GM08714 (cell line): ENCODE measurements at regions not wholly inside any gene's neighbourhood (a gene's known extent, or its start where the extent isn't known, plus 50 kb on each side); places are given as distances from the start of the nearest gene placed in this dataset.
"Not testable (repeated sequence)": the region's sequence is repeated elsewhere in the genome, so short reads cannot be mapped to it uniquely, and the experiment has no call there.

Experiments used
- H3K4me3 ChIP-seq: fragments of 200-500 bp; sonication (Bioruptor generic); 2 replicates; pipeline ENCODE4 v1.5.1; 2014; ENCODE audit warnings: mild to moderate bottlenecking, low read length, inconsistent platforms
- ZNF274 ChIP-seq: IDR thresholded peaks from 2 replicates; pipeline ENCODE4 v1.6.1; 2012; ENCODE audit warnings: mild to moderate bottlenecking, low read depth, low read length

- TF ChIP-seq ZNF274, result no peak
- H3K4me3 ChIP-seq, result no peak overlapping the region
Measured at GRCh38 chr16:72596373-72596772, 424.4 kb upstream of the PMFBP1 start.

- TF ChIP-seq ZNF274, result no peak
- no peak overlapping the region for H3K4me3 ChIP-seq
Measured at GRCh38 chr16:72590151-72590937, 418.4 kb upstream of the PMFBP1 start.

DNA sequence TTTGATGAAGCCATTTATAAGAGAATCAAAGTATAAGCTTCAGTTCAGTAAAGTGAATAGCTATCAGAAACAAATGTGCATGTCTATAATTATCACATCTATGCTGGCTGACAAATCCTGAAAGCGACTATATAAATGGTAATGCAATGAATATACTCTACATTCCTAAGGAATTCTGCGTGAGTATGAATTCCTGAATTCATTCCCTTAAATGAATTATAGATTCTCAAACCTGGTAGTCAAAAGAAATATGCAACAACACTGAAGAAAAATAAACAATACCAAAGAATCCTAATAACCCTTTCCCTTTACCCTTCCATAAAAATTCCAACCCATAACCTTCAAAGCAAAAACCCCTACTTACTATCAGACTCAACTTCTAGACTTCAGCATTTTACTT lies 416.6 kb upstream of the PMFBP1 start:
- no peak for TF ChIP-seq ZNF274

DNA sequence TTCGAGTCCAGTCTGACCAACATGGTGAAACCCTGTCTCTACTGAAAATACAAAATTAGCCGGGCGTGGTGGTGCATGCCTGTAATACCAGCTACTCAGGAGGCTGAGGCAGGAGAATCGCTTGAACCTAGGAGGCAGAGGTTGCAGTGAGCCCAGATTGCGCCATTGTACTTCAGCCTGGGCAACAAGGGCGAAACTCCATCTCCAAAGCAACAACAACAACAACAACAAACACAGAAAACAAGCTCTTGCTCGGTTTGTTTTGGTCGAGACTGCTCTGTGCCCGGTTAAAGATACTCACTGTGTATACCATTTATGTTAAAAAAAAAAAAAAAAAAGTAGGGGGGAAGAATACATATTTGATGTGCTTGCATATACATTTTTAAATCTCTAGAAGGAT lies 406.1 kb upstream of the PMFBP1 start:
- not testable (repeated sequence) for H3K4me3 ChIP-seq

More for the DNA sequence above, 416.6 kb upstream of the PMFBP1 start:
- H3K4me3 ChIP-seq, result no peak overlapping the region

- no peak for TF ChIP-seq ZNF274
- no peak overlapping the region for H3K4me3 ChIP-seq
Measured at GRCh38 chr16:72576189-72576588, 404.2 kb upstream of the PMFBP1 start.

DNA sequence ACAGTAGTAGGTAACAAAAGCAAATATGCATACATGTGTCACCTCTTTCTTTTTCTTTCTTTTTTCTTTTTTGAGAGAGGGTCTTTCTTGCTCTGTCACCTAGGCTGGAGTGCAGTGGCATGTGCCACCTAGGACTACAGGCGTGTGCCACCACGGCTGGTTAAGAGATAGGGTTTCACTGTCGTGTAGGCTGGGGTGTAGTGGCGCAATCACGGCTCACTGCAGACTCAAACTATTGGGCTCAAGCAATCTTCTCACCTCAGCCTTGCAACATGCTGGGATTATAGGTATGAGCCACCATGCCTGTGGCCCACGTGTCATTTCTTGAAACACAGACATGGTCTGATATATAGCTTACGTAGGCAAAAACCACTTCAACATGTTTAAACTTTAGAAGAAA lies 397.7 kb upstream of the PMFBP1 start:
- no peak overlapping the region for H3K4me3 ChIP-seq
- TF ChIP-seq ZNF274, result no peak

DNA sequence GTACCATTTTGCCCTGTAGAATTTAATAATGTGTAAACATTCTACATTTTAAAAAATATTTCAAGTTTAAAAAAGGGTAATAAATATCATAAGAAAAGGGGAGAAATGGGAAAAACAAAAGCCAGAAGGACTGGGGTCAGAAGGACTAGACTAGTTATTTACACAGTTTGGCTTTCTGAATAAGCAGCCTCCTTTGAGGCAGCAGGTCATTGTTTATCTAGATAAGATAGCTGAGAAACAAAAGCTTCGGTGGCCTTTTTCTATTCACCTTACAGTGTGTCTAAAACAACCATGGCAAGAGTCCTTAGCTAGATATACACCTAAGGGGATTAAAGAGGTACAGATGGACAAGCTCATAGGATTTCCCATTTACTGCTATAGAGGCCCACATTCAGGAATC lies 396.5 kb upstream of the PMFBP1 start:
- no peak overlapping the region for H3K4me3 ChIP-seq
- TF ChIP-seq ZNF274, result no peak

DNA sequence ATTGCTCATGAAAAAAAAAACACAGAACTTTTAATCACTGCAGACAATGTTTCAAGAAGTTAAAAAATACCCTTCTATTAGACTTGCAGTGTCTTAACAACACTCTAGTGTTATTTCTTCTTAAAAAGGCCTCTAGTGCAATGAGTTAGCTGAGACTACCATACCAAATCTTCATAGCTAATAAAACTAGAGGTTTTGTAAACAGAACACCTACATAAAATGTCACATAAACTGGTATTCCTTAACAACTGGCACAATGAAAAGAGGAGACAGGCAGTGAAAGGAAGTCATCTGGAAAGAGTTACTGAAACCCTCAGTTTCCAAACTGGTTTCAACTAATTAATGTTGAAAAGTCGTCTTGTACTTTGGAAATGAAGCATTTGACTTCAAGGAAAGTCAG lies 394.2 kb upstream of the PMFBP1 start:
- TF ChIP-seq ZNF274, result no peak
- H3K4me3 ChIP-seq, result no peak overlapping the region

GRCh38 chr16:72565106-72565505 lies 393.2 kb upstream of the PMFBP1 start:
- TF ChIP-seq ZNF274, result no peak
- no peak overlapping the region for H3K4me3 ChIP-seq

DNA sequence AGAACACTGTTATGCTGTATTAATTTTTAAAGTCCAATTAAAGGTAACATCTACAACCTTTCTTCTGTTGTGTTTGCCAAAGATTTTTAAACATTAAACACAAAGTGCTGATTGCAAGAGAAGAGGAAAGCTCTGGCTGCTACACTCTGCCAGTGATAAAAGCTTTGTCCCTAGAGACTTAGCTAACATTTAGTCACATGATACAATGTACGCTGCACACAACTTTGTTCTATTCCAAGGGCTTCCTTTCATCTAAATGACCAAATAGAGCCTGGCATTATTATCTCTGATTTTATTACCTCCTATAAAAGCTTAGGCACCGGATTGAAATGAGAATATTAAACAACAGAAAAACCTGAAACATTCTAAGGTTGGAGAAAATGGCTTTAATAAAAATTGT lies 388.7 kb upstream of the PMFBP1 start:
- H3K4me3 ChIP-seq, result no peak overlapping the region
- no peak for TF ChIP-seq ZNF274

- H3K4me3 ChIP-seq, result no peak overlapping the region
- TF ChIP-seq ZNF274, result no peak
Measured at GRCh38 chr16:72558501-72558900, 386.5 kb upstream of the PMFBP1 start.

DNA sequence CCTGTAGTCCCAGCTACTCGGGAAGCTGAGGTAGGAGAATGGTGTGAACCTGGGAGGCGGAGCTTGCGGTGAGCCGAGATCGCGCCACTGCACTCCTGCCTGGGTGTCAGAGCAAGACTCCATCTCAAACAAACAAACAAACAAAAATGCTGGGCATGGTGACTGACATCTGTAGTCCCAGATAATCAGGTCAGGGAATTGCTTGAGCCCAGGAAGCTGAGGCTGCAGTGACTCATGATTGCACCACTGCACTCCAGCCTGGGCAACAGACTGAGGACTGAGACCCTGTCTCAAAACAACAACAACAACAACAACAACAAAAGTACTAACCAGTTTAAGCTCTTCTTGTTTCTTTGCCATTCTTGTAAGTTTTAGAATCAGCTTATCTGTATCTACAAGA lies 383.0 kb upstream of the PMFBP1 start:
- no peak for TF ChIP-seq ZNF274
- no peak overlapping the region for H3K4me3 ChIP-seq

DNA sequence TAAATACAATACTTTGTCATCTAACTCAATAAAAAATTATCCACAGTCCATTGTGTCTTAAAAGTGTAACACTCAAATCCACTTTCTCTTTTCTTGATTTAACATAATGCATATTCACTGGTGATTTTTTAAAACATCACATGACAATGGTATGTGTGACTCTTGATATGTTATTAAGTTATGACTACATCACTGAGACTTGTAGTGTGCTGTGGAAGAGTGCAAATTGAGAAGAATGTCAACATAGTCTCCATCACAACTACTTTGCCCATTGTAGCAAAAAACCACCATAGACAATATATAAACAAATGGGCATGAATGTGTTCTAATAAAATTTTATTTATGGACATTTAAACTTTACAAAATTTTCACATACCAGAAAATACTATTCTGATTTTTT lies 380.7 kb upstream of the PMFBP1 start:
- TF ChIP-seq ZNF274, result no peak
- no peak overlapping the region for H3K4me3 ChIP-seq

- H3K4me3 ChIP-seq, result no peak overlapping the region
- TF ChIP-seq ZNF274, result no peak
Measured at GRCh38 chr16:72551649-72552048, 379.7 kb upstream of the PMFBP1 start.

DNA sequence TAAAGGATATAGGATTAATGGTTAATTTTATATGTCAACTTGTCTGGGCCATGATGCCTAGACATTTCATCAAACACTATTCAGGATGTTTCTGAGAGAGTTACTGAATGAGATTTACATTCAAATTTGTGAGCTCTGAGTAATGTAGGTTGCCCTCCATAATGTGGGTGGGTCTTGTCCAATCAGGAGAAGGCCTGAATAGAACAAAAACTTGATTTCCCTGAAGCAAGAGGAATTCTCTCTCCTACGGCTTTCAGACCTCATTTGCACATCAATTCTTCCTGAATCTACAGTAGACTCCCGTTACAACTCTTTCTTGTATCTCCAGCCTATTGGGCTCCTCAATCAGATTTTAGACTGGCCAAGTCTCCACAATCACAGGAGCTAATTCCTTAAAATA lies 377.9 kb upstream of the PMFBP1 start:
- no peak overlapping the region for H3K4me3 ChIP-seq
- no peak for TF ChIP-seq ZNF274

DNA sequence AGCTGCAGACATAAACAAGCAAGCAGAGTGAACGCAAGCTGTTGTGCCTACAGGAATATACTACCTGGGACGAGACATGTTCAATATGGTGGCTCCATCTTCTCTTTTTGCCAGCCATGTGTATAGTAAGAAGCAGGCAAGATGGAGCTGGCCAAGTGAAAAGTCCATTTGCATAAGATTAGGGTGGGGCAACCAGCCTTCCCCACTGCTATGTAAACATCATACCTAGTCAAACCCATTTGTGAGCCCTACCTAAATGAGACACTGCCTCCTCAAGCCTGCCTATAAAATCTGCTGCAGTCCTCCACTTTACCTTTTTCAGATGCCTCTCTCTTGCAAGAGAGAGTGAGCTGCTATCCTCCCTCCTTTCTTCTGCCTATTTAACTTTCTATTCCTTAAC lies 370.1 kb upstream of the PMFBP1 start:
- no peak for TF ChIP-seq ZNF274
- H3K4me3 ChIP-seq, result no peak overlapping the region

DNA sequence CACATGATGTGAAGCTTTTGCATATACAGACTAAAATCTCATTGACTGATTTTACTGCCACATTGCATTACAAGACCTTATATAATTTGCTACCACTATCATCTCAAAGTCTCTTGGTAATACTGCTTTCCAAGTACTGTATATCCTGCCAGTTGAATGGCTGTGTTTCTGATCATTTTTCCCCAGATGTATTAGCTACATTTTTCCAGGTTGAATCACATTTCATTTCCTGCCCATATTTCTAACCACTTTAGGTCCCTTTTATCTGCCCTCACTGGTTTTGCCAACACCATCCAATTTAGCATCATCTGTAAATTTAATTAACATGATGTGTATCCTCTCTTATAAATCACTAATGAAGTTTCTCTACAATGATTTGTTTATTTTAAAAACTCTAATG lies 365.7 kb upstream of the PMFBP1 start:
- no peak overlapping the region for H3K4me3 ChIP-seq
- no peak for TF ChIP-seq ZNF274
